ENCODE measurements at regions not wholly inside any gene's neighbourhood (a gene's known extent, or its start where the extent isn't known, plus 50 kb on each side); places are given as distances from the start of the nearest gene placed in this dataset.

- TF ChIP-seq, protein P1, sequence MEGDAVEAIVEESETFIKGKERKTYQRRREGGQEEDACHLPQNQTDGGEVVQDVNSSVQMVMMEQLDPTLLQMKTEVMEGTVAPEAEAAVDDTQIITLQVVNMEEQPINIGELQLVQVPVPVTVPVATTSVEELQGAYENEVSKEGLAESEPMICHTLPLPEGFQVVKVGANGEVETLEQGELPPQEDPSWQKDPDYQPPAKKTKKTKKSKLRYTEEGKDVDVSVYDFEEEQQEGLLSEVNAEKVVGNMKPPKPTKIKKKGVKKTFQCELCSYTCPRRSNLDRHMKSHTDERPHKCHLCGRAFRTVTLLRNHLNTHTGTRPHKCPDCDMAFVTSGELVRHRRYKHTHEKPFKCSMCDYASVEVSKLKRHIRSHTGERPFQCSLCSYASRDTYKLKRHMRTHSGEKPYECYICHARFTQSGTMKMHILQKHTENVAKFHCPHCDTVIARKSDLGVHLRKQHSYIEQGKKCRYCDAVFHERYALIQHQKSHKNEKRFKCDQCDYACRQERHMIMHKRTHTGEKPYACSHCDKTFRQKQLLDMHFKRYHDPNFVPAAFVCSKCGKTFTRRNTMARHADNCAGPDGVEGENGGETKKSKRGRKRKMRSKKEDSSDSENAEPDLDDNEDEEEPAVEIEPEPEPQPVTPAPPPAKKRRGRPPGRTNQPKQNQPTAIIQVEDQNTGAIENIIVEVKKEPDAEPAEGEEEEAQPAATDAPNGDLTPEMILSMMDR (IDR thresholded peaks at IDR 0.05): no peak
- TF ChIP-seq POLR2A (IDR thresholded peaks at IDR 0.05): no peak
Observed at GRCh38 chr7:42461537-42461936, 224.5 kb upstream of the GLI3 start.
